HepG2 (cell line): ENCODE measurements at regions not wholly inside any gene's neighbourhood (a gene's known extent, or its start where the extent isn't known, plus 50 kb on each side); places are given as distances from the start of the nearest gene placed in this dataset.

Experiments
- ELF4 ChIP-seq: sonication (generic); formaldehyde crosslinking; IDR thresholded peaks from 2 replicates; pipeline ENCODE4 v1.5.0; 2020; ENCODE audit warnings: missing genetic modification reagents, mild to moderate bottlenecking, moderate library complexity, borderline replicate concordance
- GRHL1 ChIP-seq: sonication (generic); formaldehyde crosslinking; conservative IDR thresholded peaks from 2 replicates; pipeline ENCODE4 v1.8.0; 2022; ENCODE audit warnings: missing genetic modification reagents
- GTF3A ChIP-seq: sonication (generic); formaldehyde crosslinking; conservative IDR thresholded peaks from 2 replicates; pipeline ENCODE4 v1.4.0; 2020; ENCODE audit warnings: mild to moderate bottlenecking, missing genetic modification reagents
- HIVEP1 ChIP-seq: sonication (generic); formaldehyde crosslinking; IDR thresholded peaks from 2 replicates; pipeline ENCODE4 v1.4.0; 2020; ENCODE audit warnings: mild to moderate bottlenecking, missing genetic modification reagents
- MBNL3 ChIP-seq: fragments of 250-450 bp; sonication (Bioruptor Pico); conservative IDR thresholded peaks from 2 replicates; pipeline ENCODE4 v1.8.0; 2022; ENCODE audit warnings: mild to moderate bottlenecking, inconsistent platforms
- NFIB ChIP-seq: sonication (generic); formaldehyde crosslinking; IDR thresholded peaks from 2 replicates; pipeline ENCODE4 v1.9.0; 2021; ENCODE audit warnings: missing genetic modification reagents, mild to moderate bottlenecking, borderline replicate concordance
- NFRKB ChIP-seq: fragments of 450-650 bp; IDR thresholded peaks from 2 replicates; pipeline ENCODE4 v1.6.1; 2017
- NR1H2 ChIP-seq: sonication (generic); formaldehyde crosslinking; IDR thresholded peaks from 2 replicates; pipeline ENCODE4 v1.8.1; 2022; ENCODE audit warnings: low read depth, missing genetic modification reagents, borderline replicate concordance
- NR2F6 ChIP-seq, 2 experiments: IDR thresholded peaks; 2 replicates each; pipeline ENCODE4 v1.6.1; 2016; ENCODE audit warnings: antibody characterized with exemption in 1 of 2, mild to moderate bottlenecking in 1 of 2
- REST ChIP-seq, 2 experiments: IDR thresholded peaks; 2 replicates each; pipeline ENCODE4 v1.6.1; 2011 to 2012; ENCODE audit warnings: low read length in 2 of 2, borderline replicate concordance in 1 of 2, low read depth in 1 of 2, mild to moderate bottlenecking in 1 of 2, moderate library complexity in 1 of 2
- SIN3A ChIP-seq: IDR thresholded peaks from 2 replicates; pipeline ENCODE4 v1.6.1; 2011; ENCODE audit warnings: low read depth, mild to moderate bottlenecking, control low read depth, low read length, borderline replicate concordance
- SMAD1 ChIP-seq: sonication (generic); formaldehyde crosslinking; IDR thresholded peaks from 2 replicates; pipeline ENCODE4 v1.4.0; 2020; ENCODE audit warnings: missing genetic modification reagents, low read depth, mild to moderate bottlenecking, borderline replicate concordance
- TARDBP ChIP-seq: sonication (generic); formaldehyde crosslinking; IDR thresholded peaks from 2 replicates; pipeline ENCODE4 v1.8.0; 2022; ENCODE audit warnings: mild to moderate bottlenecking, missing genetic modification reagents
- ZBTB2 ChIP-seq: sonication (generic); formaldehyde crosslinking; IDR thresholded peaks from 2 replicates; pipeline ENCODE4 v1.8.0; 2022; ENCODE audit warnings: low read depth, missing genetic modification reagents
- ZGPAT ChIP-seq: IDR thresholded peaks from 2 replicates; pipeline ENCODE4 v1.6.1; 2016; ENCODE audit warnings: mild to moderate bottlenecking
- ZMYM4 ChIP-seq: sonication (generic); formaldehyde crosslinking; IDR thresholded peaks from 2 replicates; pipeline ENCODE4 v1.8.1; 2023; ENCODE audit warnings: mild to moderate bottlenecking, missing genetic modification reagents
- ZNF501 ChIP-seq: sonication (generic); formaldehyde crosslinking; IDR thresholded peaks from 2 replicates; pipeline ENCODE4 v1.5.1; 2020; ENCODE audit warnings: mild to moderate bottlenecking, moderate library complexity, missing genetic modification reagents
- ZNF562 ChIP-seq: sonication (generic); formaldehyde crosslinking; IDR thresholded peaks from 2 replicates; pipeline ENCODE4 v1.8.0; 2022; ENCODE audit warnings: missing genetic modification reagents, borderline replicate concordance
- ZNF7 ChIP-seq: IDR thresholded peaks from 2 replicates; pipeline ENCODE4 v1.6.1; 2016; ENCODE audit warnings: missing biosample characterization, missing genetic modification reagents
- ZNF800 ChIP-seq: sonication (generic); formaldehyde crosslinking; IDR thresholded peaks from 2 replicates; pipeline ENCODE4 v1.4.0; 2020; ENCODE audit warnings: missing genetic modification reagents

- TF ChIP-seq NR2F6 (IDR thresholded peaks at IDR 0.05) (no peak), NR2F6 (CRISPR knock-in tag; IDR thresholded peaks at IDR 0.05) (no peak), ZMYM4 (CRISPR knock-in tag) (peak; percentile 40; the same call in 1 of the 2 replicates), NFRKB (no peak), SIN3A (no peak), MBNL3 (CRISPR knock-in tag) (no peak), NFIB (no peak), REST (IDR thresholded peaks at IDR 0.05; ENCODE audit: borderline replicate concordance in 1 of 2, low read depth in 1 of 2, low read length in 2 of 2) (no peak), ZNF562 (CRISPR knock-in tag) (no peak), ZNF7 (CRISPR knock-in tag) (peak; percentile 72), ZGPAT (no peak), SMAD1 (no peak), GRHL1 (no peak), ELF4 (no peak), ZBTB2 (CRISPR knock-in tag) (no peak), TARDBP (CRISPR knock-in tag) (no peak), HIVEP1 (CRISPR knock-in tag) (no peak), ZNF501 (CRISPR knock-in tag) (peak; percentile 61; the same call in 1 of the 2 replicates), ZNF800 (CRISPR knock-in tag) (no peak), GTF3A (CRISPR knock-in tag) (no peak), NR1H2 (CRISPR knock-in tag) (no peak)
Measured at GRCh38 chr6:137415127-137415833, 78.9 kb downstream of the OLIG3 start (continued).
